ENCODE measurements at regions not wholly inside any gene's neighbourhood (a gene's known extent, or its start where the extent isn't known, plus 50 kb on each side); places are given as distances from the start of the nearest gene placed in this dataset.
"Not testable (repeated sequence)": the region's sequence is repeated elsewhere in the genome, so short reads cannot be mapped to it uniquely, and the experiment has no call there.

DNA sequence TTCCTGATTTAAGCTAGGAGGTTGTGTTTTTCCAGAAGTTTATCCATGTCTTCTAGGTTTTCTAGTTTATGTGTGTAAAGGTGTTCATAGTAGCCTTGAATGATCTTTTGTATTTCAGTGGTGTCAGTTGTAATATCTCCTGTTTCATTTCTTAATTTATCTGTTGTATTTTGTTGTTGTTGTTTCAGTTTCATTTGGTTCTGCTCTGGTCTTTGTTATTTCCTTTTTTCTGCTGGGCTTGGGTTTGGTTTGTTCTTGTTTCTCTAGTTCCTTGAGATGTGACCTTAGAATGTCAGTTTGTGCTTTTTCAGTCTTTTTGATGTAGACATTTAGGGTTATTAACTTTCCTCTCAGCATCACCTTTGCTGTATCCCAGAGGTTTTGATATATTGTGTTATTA, 62.8 kb downstream of the SCP2D1 start:
- not testable (repeated sequence) for H3K4me1 ChIP-seq (ENCODE audit: control insufficient read depth, insufficient read depth, low read length); H3K4me3 ChIP-seq (ENCODE audit: low read depth, low read length); H3K9ac ChIP-seq (ENCODE audit: low read depth, low read length); H3K36me3 ChIP-seq (ENCODE audit: control insufficient read depth, insufficient read depth, low read length); H3K9me3 ChIP-seq (ENCODE audit: control insufficient read depth, insufficient read depth, low read length); H3K27ac ChIP-seq (ENCODE audit: low read depth, low read length); H3K27me3 ChIP-seq (ENCODE audit: control insufficient read depth, insufficient read depth, low read length)

DNA sequence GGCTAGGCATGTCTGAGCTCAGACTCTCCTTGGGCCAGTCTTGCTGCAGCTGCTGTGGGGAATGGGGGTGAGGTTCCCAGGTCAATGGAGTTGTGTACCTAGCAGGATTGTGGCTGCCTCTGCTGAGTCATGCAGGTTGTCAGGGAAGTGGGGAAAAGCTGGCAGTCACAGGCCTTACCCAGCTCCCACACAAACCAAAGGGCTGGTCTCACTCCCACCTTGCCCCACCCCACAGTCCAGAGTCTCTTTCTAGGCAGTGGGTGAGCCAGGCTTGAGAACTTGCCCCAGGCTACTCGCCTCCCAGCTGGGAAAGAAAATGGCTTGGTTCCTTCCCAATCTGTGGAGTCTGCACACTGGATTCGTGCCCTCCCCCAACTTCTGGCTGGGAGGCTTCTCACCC, 65.7 kb downstream of the SCP2D1 start:
- Histone ChIP-seq H3K27ac (ENCODE audit: low read depth, low read length) (no peak overlapping the region), H3K4me1 (ENCODE audit: control insufficient read depth, insufficient read depth, low read length) (no peaks in the 10 kb centered on the region), H3K36me3 (ENCODE audit: control insufficient read depth, insufficient read depth, low read length) (no peaks in the 10 kb centered on the region), H3K9me3 (ENCODE audit: control insufficient read depth, insufficient read depth, low read length) (no peaks in the 10 kb centered on the region), H3K27me3 (ENCODE audit: control insufficient read depth, insufficient read depth, low read length) (no peaks in the 10 kb centered on the region), H3K4me3 (ENCODE audit: low read depth, low read length) (no peak overlapping the region), H3K9ac (ENCODE audit: low read depth, low read length) (no peak overlapping the region)

DNA sequence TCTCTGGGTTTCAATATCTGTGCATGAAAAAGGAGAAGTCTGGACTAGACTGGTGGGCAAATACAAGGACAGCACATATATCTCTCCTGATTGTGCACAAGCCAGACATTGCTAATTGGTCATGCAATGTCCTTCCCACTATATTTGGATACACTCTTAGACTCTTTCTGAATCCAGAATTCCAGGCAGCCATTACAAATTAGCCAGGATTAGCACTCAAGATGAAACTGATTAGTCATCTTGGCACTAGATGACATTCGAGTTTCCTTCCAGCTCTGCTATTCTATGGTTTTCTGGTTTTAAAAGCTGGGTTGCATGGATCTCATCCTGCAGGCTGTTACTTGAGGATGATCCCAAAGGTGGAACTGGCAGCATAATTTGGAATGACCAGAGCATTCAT, 73.2 kb downstream of the SCP2D1 start:
- Histone ChIP-seq H3K9ac (ENCODE audit: low read depth, low read length) (no peak overlapping the region), H3K27me3 (ENCODE audit: control insufficient read depth, insufficient read depth, low read length) (no peaks in the 10 kb centered on the region), H3K9me3 (ENCODE audit: control insufficient read depth, insufficient read depth, low read length) (no peaks in the 10 kb centered on the region), H3K36me3 (ENCODE audit: control insufficient read depth, insufficient read depth, low read length) (no peaks in the 10 kb centered on the region), H3K27ac (ENCODE audit: low read depth, low read length) (no peak overlapping the region), H3K4me1 (ENCODE audit: control insufficient read depth, insufficient read depth, low read length) (no peaks in the 10 kb centered on the region), H3K4me3 (ENCODE audit: low read depth, low read length) (no peak overlapping the region)

DNA sequence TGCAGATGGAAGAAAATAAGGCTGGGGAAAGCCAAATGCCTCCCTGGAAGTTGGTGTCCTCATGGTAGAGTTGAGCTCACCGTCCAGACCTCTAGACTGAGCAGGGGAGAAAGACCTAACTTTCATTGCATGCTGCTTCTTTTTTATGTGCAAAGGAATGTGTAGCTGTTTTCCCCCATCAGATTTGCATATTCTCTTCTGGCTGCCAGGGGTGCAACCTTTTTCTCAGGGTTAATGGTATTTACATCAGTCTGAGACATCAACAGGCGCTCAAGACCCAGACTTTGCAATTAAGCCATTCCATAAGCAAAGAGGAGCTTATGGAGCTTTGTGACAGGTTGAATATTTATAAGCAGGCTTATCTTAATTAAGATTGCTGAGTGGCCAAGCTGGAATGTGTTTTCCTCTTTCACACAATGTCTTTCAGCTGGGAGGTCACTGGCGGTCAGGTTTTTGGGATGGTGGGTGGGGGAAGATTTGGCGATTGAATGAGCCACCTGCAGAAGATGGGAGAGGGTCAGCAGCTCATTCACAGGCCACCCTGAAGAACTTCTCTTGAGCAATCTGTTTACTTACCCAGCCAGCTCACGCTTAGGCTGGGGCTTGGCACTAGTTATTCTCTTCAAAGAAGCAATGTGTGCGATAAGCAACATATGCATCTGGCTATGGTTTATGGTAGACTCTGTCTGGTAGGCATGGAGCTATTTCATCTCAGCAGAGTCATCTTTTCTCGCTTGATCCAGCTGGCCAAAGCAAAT, 88.6 kb downstream of the SCP2D1 start:
- Histone ChIP-seq H3K9ac (ENCODE audit: low read depth, low read length) (no peak overlapping the region), H3K27ac (ENCODE audit: low read depth, low read length) (no peak overlapping the region), H3K27me3 (ENCODE audit: control insufficient read depth, insufficient read depth, low read length) (no peaks in the 10 kb centered on the region), H3K4me1 (ENCODE audit: control insufficient read depth, insufficient read depth, low read length) (no peaks in the 10 kb centered on the region), H3K9me3 (ENCODE audit: control insufficient read depth, insufficient read depth, low read length) (no peaks in the 10 kb centered on the region), H3K36me3 (ENCODE audit: control insufficient read depth, insufficient read depth, low read length) (no peaks in the 10 kb centered on the region), H3K4me3 (ENCODE audit: low read depth, low read length) (no peak overlapping the region)

DNA sequence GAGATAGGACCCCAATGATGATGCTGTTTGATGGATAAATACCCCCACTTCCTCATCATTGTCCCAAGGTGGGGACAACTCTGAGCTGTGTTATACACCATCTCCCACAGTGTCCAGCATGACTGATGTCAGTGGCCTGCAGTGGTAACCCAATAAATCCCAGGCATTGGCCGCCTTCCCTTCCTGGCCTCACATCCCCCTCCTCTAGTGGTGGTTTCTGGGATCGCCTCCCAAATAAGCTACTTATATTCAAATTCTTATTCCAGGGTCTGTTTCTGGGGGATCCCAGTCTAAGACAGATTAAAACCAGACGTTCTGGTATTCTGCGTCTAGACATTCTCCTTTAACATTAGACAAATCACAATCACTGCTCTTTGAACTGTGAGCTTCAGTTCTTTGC, 90.6 kb downstream of the SCP2D1 start:
- Histone ChIP-seq H3K4me3 (ENCODE audit: low read depth, low read length) (no peak overlapping the region), H3K27me3 (ENCODE audit: control insufficient read depth, insufficient read depth, low read length) (no peaks in the 10 kb centered on the region), H3K9ac (ENCODE audit: low read depth, low read length) (no peak overlapping the region), H3K36me3 (ENCODE audit: control insufficient read depth, insufficient read depth, low read length) (no peaks in the 10 kb centered on the region), H3K27ac (ENCODE audit: low read depth, low read length) (no peak overlapping the region), H3K4me1 (ENCODE audit: control insufficient read depth, insufficient read depth, low read length) (peaks cover 8% of the 10 kb centered on the region), H3K9me3 (ENCODE audit: control insufficient read depth, insufficient read depth, low read length) (no peaks in the 10 kb centered on the region)

DNA sequence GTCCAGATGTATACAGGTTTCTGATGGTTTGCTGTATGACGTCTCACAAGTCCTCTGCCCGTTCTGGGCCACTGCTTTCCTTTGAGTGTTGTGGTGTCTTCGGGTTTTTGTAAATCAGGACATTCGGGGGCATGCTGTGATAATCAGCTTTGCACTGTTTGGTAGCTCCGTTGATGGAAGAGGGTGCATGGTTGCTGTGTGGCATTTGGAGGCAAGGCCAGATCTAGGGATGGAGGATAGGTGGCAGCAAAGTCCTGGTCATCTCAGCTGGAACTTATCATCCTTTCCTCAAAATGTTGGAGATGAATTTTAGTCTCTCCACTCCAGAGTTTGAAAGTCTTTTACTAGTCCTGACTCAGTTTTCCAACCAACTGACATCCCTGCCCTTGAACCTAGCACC, 91.0 kb downstream of the SCP2D1 start:
- no peaks in the 10 kb centered on the region for H3K9me3 ChIP-seq (ENCODE audit: control insufficient read depth, insufficient read depth, low read length)
- peaks cover 12% of the 10 kb centered on the region for H3K4me1 ChIP-seq (ENCODE audit: control insufficient read depth, insufficient read depth, low read length)
- H3K27ac ChIP-seq (ENCODE audit: low read depth, low read length) = no peak overlapping the region
- no peaks in the 10 kb centered on the region for H3K27me3 ChIP-seq (ENCODE audit: control insufficient read depth, insufficient read depth, low read length)
- no peaks in the 10 kb centered on the region for H3K36me3 ChIP-seq (ENCODE audit: control insufficient read depth, insufficient read depth, low read length)
- H3K4me3 ChIP-seq (ENCODE audit: low read depth, low read length) = no peak overlapping the region
- H3K9ac ChIP-seq (ENCODE audit: low read depth, low read length) = no peak overlapping the region

DNA sequence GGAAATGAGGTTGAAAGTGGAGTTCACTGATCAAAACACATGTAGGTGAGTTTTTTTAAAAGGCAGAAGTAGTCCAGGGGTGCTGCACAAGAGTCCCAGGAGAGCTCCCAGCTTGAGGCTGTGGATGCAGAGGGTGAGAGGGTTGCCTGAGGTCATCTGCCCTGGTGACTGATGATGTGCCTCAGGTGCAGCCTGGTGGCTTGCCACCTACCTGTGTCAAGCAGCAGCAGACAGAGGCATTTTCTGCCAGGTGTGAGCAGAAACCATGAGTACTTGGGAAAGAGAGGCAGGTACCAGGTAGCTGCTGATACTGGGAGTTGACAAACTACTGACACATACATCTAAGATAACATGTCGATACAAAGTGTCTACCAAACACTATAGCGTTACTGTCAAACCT, 92.5 kb downstream of the SCP2D1 start:
- Histone ChIP-seq H3K9ac (ENCODE audit: low read depth, low read length) (no peak overlapping the region), H3K27me3 (ENCODE audit: control insufficient read depth, insufficient read depth, low read length) (no peaks in the 10 kb centered on the region), H3K27ac (ENCODE audit: low read depth, low read length) (no peak overlapping the region), H3K4me1 (ENCODE audit: control insufficient read depth, insufficient read depth, low read length) (peaks cover 15% of the 10 kb centered on the region), H3K9me3 (ENCODE audit: control insufficient read depth, insufficient read depth, low read length) (no peaks in the 10 kb centered on the region), H3K36me3 (ENCODE audit: control insufficient read depth, insufficient read depth, low read length) (no peaks in the 10 kb centered on the region), H3K4me3 (ENCODE audit: low read depth, low read length) (no peak overlapping the region)

DNA sequence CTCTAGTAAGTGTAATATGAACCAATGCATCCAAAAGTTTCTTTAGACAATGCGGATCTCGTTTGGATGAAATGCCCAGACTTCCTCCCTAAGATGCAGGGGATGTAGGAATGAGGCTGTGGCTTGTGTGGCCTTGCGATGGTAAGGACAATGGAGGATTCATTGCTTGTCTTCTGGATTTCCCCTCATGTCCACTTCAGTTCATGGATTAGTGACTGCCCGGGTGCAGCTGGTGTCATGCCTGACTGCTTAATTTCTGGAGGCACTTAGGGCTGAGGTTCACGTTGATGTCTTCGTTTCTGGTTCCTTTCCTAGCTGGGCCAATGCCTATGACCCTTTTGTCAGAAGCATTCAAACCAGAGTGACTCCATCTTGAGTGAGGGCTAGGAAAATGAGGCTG, 93.8 kb downstream of the SCP2D1 start:
- no peak overlapping the region for H3K27ac ChIP-seq (ENCODE audit: low read depth, low read length)

DNA sequence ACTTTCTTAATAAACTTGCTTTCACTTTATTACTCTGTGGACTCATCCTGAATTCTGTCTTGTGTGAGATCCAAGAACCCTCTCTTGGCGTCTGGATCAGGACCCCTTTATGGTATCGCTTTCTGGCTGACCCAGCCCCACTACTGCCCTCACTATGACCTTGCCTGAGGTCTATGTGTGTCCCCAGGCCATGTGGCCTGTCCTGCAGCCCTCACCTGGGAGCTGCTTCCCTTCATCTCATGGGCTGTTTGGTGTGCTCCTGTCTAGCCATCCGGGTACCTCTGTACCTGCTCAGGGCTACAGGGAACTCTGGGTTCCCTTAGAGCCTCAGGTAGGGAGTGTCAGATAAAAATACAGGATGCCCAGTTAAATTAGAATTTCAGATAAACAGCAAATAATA, 94.5 kb downstream of the SCP2D1 start:
- Histone ChIP-seq H3K36me3 (ENCODE audit: control insufficient read depth, insufficient read depth, low read length) (no peaks in the 10 kb centered on the region), H3K4me3 (ENCODE audit: low read depth, low read length) (no peak overlapping the region), H3K27ac (ENCODE audit: low read depth, low read length) (no peak overlapping the region), H3K9ac (ENCODE audit: low read depth, low read length) (no peak overlapping the region), H3K9me3 (ENCODE audit: control insufficient read depth, insufficient read depth, low read length) (no peaks in the 10 kb centered on the region), H3K4me1 (ENCODE audit: control insufficient read depth, insufficient read depth, low read length) (peaks cover 20% of the 10 kb centered on the region), H3K27me3 (ENCODE audit: control insufficient read depth, insufficient read depth, low read length) (no peaks in the 10 kb centered on the region)

More for the DNA sequence above, 93.8 kb downstream of the SCP2D1 start:
- no peaks in the 10 kb centered on the region for H3K36me3 ChIP-seq (ENCODE audit: control insufficient read depth, insufficient read depth, low read length)
- H3K9me3 ChIP-seq (ENCODE audit: control insufficient read depth, insufficient read depth, low read length) = no peaks in the 10 kb centered on the region
- no peak overlapping the region for H3K4me3 ChIP-seq (ENCODE audit: low read depth, low read length)
- peaks cover 20% of the 10 kb centered on the region for H3K4me1 ChIP-seq (ENCODE audit: control insufficient read depth, insufficient read depth, low read length)
- H3K9ac ChIP-seq (ENCODE audit: low read depth, low read length) = no peak overlapping the region
- no peaks in the 10 kb centered on the region for H3K27me3 ChIP-seq (ENCODE audit: control insufficient read depth, insufficient read depth, low read length)

DNA sequence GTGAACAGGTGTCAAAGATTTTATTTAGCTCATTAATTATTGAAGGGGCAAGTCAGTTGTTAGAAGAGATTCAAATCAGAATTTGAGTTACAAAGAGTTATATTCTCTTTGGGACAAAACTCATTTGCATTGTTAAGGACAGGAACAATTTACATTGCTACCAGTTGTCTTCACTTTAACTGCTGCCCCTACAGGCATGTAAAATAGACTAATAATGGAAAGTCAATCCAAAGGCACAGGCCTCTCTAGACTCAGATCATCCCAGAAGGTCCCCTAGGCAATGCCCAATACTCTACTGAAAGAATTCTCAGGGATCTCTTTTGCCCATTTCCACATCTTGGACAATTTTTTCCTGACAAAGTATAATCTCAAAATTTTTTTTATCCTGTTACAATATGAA, 95.7 kb downstream of the SCP2D1 start:
- H3K9ac ChIP-seq (ENCODE audit: low read depth, low read length) = no peak overlapping the region
- no peaks in the 10 kb centered on the region for H3K36me3 ChIP-seq (ENCODE audit: control insufficient read depth, insufficient read depth, low read length)
- no peak overlapping the region for H3K27ac ChIP-seq (ENCODE audit: low read depth, low read length)
- no peak overlapping the region for H3K4me3 ChIP-seq (ENCODE audit: low read depth, low read length)
- peaks cover 20% of the 10 kb centered on the region for H3K4me1 ChIP-seq (ENCODE audit: control insufficient read depth, insufficient read depth, low read length)
- no peaks in the 10 kb centered on the region for H3K9me3 ChIP-seq (ENCODE audit: control insufficient read depth, insufficient read depth, low read length)
- no peaks in the 10 kb centered on the region for H3K27me3 ChIP-seq (ENCODE audit: control insufficient read depth, insufficient read depth, low read length)

DNA sequence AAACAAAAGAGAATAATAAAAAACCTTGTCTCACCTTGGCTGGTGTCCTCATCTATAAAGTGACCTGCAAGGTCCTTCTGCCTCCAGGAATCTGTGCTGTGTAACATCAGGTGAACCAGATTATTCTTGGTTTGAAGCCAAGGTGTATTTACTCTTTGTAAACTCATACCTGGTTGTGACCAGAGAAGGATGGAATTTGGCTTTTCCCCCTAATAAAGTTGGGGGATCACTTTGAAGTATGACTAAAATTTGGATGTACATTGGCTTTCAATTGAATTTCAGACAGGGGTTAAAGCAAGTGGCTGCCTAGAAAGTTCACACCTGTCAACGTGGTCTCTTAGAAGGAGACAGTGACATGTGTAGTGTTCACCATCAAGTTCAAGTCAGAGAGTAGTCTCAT, 100.1 kb downstream of the SCP2D1 start:
- Histone ChIP-seq H3K36me3 (ENCODE audit: control insufficient read depth, insufficient read depth, low read length) (no peaks in the 10 kb centered on the region), H3K4me3 (ENCODE audit: low read depth, low read length) (no peak overlapping the region), H3K4me1 (ENCODE audit: control insufficient read depth, insufficient read depth, low read length) (peaks cover 17% of the 10 kb centered on the region), H3K9ac (ENCODE audit: low read depth, low read length) (no peak overlapping the region), H3K27me3 (ENCODE audit: control insufficient read depth, insufficient read depth, low read length) (no peaks in the 10 kb centered on the region), H3K27ac (ENCODE audit: low read depth, low read length) (no peak overlapping the region), H3K9me3 (ENCODE audit: control insufficient read depth, insufficient read depth, low read length) (no peaks in the 10 kb centered on the region)

Measured in HUES48 (cell line).